Activated gamma-delta T cell treated with anti-CD3 and anti-CD28 coated beads, Interleukin-2, amount 50 U/mL, for 16 hours (primary cell): ENCODE measurements at regions not wholly inside any gene's neighbourhood (a gene's known extent, or its start where the extent isn't known, plus 50 kb on each side); places are given as distances from the start of the nearest gene placed in this dataset.
"Not testable (repeated sequence)": the region's sequence is repeated elsewhere in the genome, so short reads cannot be mapped to it uniquely, and the experiment has no call there.

Experiments
- DNase-seq: peaks from one replicate; pipeline ENCODE4 v3.0.0-alpha.2; 2020; ENCODE audit warnings: low read depth

- no peak for DNase-seq
Observed at GRCh38 chr7:68014031-68014736, 1017.6 kb downstream of the TYW1 start.

GRCh38 chr7:68015122-68015977 lies 1018.7 kb downstream of the TYW1 start:
- DNase-seq, result no peak

GRCh38 chr7:68015978-68016532 lies 1019.4 kb downstream of the TYW1 start:
- DNase-seq, result no peak

GRCh38 chr7:68020102-68020501 lies 1023.5 kb downstream of the TYW1 start:
- DNase-seq, result no peak

- no peak for DNase-seq
Observed at GRCh38 chr7:68025369-68025768, 1028.7 kb downstream of the TYW1 start.

- DNase-seq, result no peak
Observed at GRCh38 chr7:68030530-68030929, 1033.9 kb downstream of the TYW1 start.

- DNase-seq, result no peak
Observed at GRCh38 chr7:68031180-68031943, 1034.7 kb downstream of the TYW1 start.

- no peak for DNase-seq
Observed at GRCh38 chr7:68038621-68039314, 1042.1 kb downstream of the TYW1 start.

- no peak for DNase-seq
Observed at GRCh38 chr7:68041554-68041953, 1044.9 kb downstream of the TYW1 start.

GRCh38 chr7:68043546-68043945 lies 1046.9 kb downstream of the TYW1 start:
- DNase-seq, result no peak

GRCh38 chr7:68050627-68051026 lies 1054.0 kb downstream of the TYW1 start:
- DNase-seq, result no peak

GRCh38 chr7:68058014-68058413 lies 1061.4 kb downstream of the TYW1 start:
- DNase-seq, result no peak

GRCh38 chr7:68063171-68063570 lies 1066.5 kb downstream of the TYW1 start:
- DNase-seq, result no peak

GRCh38 chr7:68065581-68065980 lies 1068.9 kb downstream of the TYW1 start:
- DNase-seq, result no peak

GRCh38 chr7:68067845-68068244 lies 1071.2 kb downstream of the TYW1 start:
- no peak for DNase-seq

GRCh38 chr7:68070992-68071391 lies 1074.4 kb downstream of the TYW1 start:
- DNase-seq, result no peak

GRCh38 chr7:68073701-68074100 lies 1077.1 kb downstream of the TYW1 start:
- DNase-seq, result no peak

- DNase-seq, result no peak
Observed at GRCh38 chr7:68074242-68074641, 1077.6 kb downstream of the TYW1 start.

GRCh38 chr7:68078157-68078710 lies 1081.6 kb downstream of the TYW1 start:
- no peak for DNase-seq

GRCh38 chr7:68082066-68082960 lies 1085.7 kb downstream of the TYW1 start:
- DNase-seq, result not testable (repeated sequence)
